ENCODE measurements at regions not wholly inside any gene's neighbourhood (a gene's known extent, or its start where the extent isn't known, plus 50 kb on each side); places are given as distances from the start of the nearest gene placed in this dataset.

- H3K27ac ChIP-seq, result no peak overlapping the region
- H3K4me3 ChIP-seq, result no peak overlapping the region
- H3K36me3 ChIP-seq, result no peaks in the 10 kb centered on the region
- H3K4me1 ChIP-seq, result peaks cover 0 to 4% (median 0%) of the 10 kb centered on the region in 4 donors
- no peaks in the 10 kb centered on the region for H3K9me3 ChIP-seq
- 50 to 56% methylated on average over 1 of the region's 1 CpG for WGBS, 2 donors
- H3K27me3 ChIP-seq, result no peaks in the 10 kb centered on the region
- no peak for TF ChIP-seq POLR2A (IDR thresholded peaks at IDR 0.05)
- TF ChIP-seq CTCF (IDR thresholded peaks at IDR 0.05), result no peak
- no peak for TF ChIP-seq EP300 (IDR thresholded peaks at IDR 0.05)
- DNase-seq (ENCODE audit: low spot score in 2 of 2), result no peak
Observed at GRCh38 chr1:55322842-55323241, 107.7 kb upstream of the USP24 start.

GRCh38 chr1:55321942-55322341, 106.8 kb upstream of the USP24 start:
- no peak for TF ChIP-seq CTCF (IDR thresholded peaks at IDR 0.05)
- no peak for TF ChIP-seq EP300 (IDR thresholded peaks at IDR 0.05)
- TF ChIP-seq POLR2A (IDR thresholded peaks at IDR 0.05), result no peak
- DNase-seq (ENCODE audit: low spot score in 2 of 2), result no peak
- no peak overlapping the region for H3K27ac ChIP-seq
- H3K27me3 ChIP-seq, result no peaks in the 10 kb centered on the region
- H3K9me3 ChIP-seq, result no peaks in the 10 kb centered on the region
- H3K36me3 ChIP-seq, result no peaks in the 10 kb centered on the region
- no peak overlapping the region for H3K4me3 ChIP-seq
- WGBS, 2 donors, result 53 to 56% methylated on average over 2 of the region's 2 CpGs
- peaks cover 0 to 4% (median 0%) of the 10 kb centered on the region in 4 donors for H3K4me1 ChIP-seq

GRCh38 chr1:55320891-55321290, 105.7 kb upstream of the USP24 start:
- no peak for DNase-seq (ENCODE audit: low spot score in 2 of 2)
- no peaks in the 10 kb centered on the region for H3K27me3 ChIP-seq
- H3K9me3 ChIP-seq, result no peaks in the 10 kb centered on the region
- TF ChIP-seq EP300 (IDR thresholded peaks at IDR 0.05), result no peak
- TF ChIP-seq CTCF (IDR thresholded peaks at IDR 0.05), result no peak
- TF ChIP-seq POLR2A (IDR thresholded peaks at IDR 0.05), result no peak
- H3K27ac ChIP-seq, result no peak overlapping the region
- H3K4me1 ChIP-seq, result peaks cover 0 to 4% (median 0%) of the 10 kb centered on the region in 4 donors
- H3K36me3 ChIP-seq, result no peaks in the 10 kb centered on the region
- H3K4me3 ChIP-seq, result no peak overlapping the region
- 88 to 97% methylated on average over 2 of the region's 2 CpGs for WGBS, 2 donors

GRCh38 chr1:55318116-55318817, 103.1 kb upstream of the USP24 start:
- peaks cover 0 to 4% (median 0%) of the 10 kb centered on the region in 4 donors for H3K4me1 ChIP-seq
- WGBS, 2 donors, result 57 to 62% methylated on average over 6 of the region's 6 CpGs
- TF ChIP-seq EP300 (IDR thresholded peaks at IDR 0.05), result no peak
- TF ChIP-seq POLR2A (IDR thresholded peaks at IDR 0.05), result no peak
- TF ChIP-seq CTCF (IDR thresholded peaks at IDR 0.05), result no peak
- H3K4me3 ChIP-seq, result no peak overlapping the region
- no peaks in the 10 kb centered on the region for H3K9me3 ChIP-seq
- no peaks in the 10 kb centered on the region for H3K36me3 ChIP-seq
- H3K27me3 ChIP-seq, result no peaks in the 10 kb centered on the region
- no peak overlapping the region for H3K27ac ChIP-seq
- no peak for DNase-seq (ENCODE audit: low spot score in 2 of 2)

GRCh38 chr1:55317673-55318072, 102.5 kb upstream of the USP24 start:
- H3K36me3 ChIP-seq, result no peaks in the 10 kb centered on the region
- WGBS, 2 donors, result 81 to 86% methylated on average over 3 of the region's 3 CpGs
- no peak for TF ChIP-seq CTCF (IDR thresholded peaks at IDR 0.05)
- no peak for TF ChIP-seq POLR2A (IDR thresholded peaks at IDR 0.05)
- no peak for TF ChIP-seq EP300 (IDR thresholded peaks at IDR 0.05)
- H3K4me3 ChIP-seq, result no peak overlapping the region
- peaks cover 0 to 4% (median 0%) of the 10 kb centered on the region in 4 donors for H3K4me1 ChIP-seq
- H3K27ac ChIP-seq, result no peak overlapping the region
- H3K27me3 ChIP-seq, result no peaks in the 10 kb centered on the region
- no peaks in the 10 kb centered on the region for H3K9me3 ChIP-seq
- no peak for DNase-seq (ENCODE audit: low spot score in 2 of 2)

Measured in tibial nerve (tissue), 4 donors.